Stimulated activated CD4-positive, alpha-beta T cell treated with anti-CD3 and anti-CD28 coated beads, Interleukin-1b, Interleukin-23, amount 100 ng/mL, for 24 hours (primary cell): ENCODE measurements at regions not wholly inside any gene's neighbourhood (a gene's known extent, or its start where the extent isn't known, plus 50 kb on each side); places are given as distances from the start of the nearest gene placed in this dataset.
A peak's percentile ranks its signal among the peaks of the same experiment; 100 is the strongest.

Experiments used
- DNase-seq, 4 experiments: peaks; one replicate each; pipeline ENCODE4 v3.0.0-alpha.2; 2020; ENCODE audit warnings: low read depth in 4 of 4, low spot score in 1 of 4

- DNase-seq = no peak
Observed at GRCh38 chr11:26225646-26226045, 106.3 kb upstream of the ANO3 start.

- DNase-seq = no peak
Observed at GRCh38 chr11:26227301-26227746, 104.6 kb upstream of the ANO3 start.

DNA sequence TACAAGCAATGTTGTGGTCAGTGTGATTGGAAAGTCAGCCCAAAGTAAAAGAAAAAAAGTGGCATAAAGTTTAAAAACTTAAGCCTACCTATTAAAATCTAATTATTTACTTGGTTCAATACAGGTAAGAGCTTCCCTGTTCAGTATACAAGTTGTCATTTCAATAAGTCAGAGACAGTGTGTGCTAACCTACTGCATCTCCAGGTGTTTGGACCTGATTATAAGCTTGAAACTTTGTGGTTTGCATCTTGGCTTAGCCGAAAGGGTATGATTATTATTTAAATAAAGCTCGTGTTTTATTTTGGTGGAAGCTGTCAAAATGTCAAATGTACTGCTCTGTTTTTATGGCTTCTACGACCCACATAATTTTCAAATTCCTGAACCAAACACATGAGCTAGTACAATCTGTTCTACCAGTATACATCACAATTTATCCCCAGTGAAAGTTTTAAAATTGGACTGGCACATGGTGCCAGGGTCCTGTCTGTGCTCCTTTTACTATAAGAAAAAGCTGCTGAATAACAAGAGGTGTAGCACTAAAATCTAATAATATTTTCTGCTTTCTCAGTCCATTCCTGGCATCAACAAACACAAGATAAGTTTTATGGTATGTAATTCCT lies 103.9 kb upstream of the ANO3 start:
- no peak for DNase-seq

- no peak for DNase-seq
Observed at GRCh38 chr11:26228778-26229177, 103.2 kb upstream of the ANO3 start.

DNA sequence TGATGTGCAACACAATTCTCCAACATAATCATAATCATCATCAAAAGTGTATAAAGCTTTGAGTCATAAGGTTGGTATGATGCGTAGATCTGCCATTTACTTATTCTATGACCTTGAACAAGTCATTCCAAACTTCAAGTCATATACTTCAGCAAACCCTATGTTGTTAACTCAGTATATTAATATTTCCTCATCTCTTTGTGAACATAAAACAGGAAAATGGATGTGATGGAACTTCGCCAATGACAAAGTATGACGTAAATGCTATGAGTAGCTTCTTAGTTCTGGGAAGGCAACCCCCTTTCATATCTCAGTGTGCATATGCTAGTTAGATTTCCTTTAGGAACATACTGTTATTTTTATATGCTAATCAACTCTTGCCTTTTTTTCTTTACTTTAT lies 102.7 kb upstream of the ANO3 start:
- DNase-seq = no peak

GRCh38 chr11:26229981-26230380 lies 101.9 kb upstream of the ANO3 start:
- DNase-seq = no peak

DNA sequence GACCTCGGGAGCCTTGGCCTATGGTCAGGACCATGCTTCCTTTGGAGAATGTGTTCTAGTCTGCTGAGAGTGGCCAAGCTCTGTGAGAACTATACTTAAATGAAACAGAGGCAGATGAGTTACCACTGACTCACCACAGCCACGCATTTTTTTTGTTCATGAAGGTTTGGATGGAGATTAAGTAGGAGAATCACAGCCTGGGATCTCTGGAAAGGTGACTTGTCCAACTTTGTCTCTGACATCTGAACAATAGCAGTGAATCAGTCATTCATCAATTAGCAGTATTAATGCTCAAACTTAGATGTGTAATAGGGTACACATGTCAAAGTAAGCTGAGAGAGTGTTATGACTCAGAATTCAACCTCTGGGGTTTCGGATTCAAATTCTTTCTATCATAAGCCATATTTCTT lies 100.7 kb upstream of the ANO3 start:
- no peak for DNase-seq

DNA sequence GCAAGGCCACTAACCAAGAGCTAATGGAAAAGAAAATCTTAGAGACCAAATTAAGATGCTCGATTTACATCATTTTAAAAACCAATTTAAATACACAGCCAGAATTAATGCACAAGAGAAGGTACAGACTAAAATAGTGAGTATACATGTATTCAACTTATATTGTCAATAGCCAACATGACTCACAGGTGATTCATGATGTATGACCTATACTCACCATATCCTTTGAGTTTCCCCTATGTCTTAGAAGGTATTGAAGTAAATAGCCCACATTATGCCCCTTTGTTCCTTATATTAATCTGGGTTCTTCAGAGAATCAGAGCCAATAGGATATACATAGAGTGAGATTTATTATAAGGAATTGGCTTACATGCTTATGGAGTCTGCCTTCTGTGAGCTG lies 97.5 kb upstream of the ANO3 start:
- DNase-seq = no peak

GRCh38 chr11:26243426-26243825 lies 88.5 kb upstream of the ANO3 start:
- no peak for DNase-seq

DNA sequence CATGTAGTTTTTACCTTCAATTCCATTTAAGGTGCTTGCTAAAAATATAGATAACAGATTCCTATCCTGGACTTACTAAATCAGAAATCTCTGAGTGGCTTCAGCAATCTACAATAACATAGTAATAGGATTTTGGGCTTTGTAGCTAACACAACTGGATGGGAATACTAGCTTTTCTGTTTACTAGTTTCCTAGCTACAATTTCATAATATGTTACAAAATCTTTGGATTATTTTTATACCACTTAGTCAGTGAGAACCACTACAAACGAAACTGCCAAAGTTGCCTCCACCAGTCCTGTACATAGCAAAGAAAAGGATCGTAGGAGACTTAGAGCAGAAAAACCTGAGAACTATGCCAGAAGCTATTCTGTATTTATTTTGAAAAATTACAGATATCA lies 87.7 kb upstream of the ANO3 start:
- no peak for DNase-seq

DNA sequence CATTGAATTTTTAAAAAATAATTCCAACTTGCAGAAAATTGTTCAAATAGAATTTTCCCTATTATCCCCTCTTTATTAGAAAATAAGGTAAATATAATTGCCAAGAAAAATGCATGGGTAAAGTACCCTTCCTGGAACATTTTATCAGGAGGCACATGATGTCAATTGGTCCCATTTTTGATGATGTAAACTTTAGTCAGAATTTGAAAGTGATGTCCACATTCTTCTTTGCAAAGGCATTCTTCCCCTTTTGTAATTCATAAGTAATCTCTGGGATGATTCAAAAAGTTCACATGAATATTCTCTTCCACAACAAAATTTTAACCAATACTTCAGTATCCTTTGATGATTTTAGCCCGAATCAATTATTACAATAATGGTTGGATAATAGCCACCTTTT lies 86.9 kb upstream of the ANO3 start:
- no peak for DNase-seq

DNA sequence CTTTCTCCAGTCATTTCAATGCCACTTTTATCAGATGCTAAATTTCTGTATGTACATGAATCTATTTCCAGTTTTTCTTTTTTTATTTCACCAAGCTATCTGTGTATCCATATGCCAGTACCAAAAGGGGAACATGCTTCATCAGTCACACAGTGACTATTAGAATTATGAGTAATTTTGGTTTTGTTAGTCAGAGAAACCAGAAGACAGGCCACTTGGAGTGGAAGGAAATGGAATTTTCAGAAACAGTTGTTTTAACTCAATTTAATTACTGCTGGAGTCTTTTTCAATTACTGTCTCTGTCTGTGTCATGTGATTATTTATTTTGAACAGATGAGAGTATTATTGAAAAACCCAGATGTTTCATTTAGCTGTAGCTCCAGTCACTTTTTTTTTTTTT lies 84.6 kb upstream of the ANO3 start:
- no peak for DNase-seq

DNA sequence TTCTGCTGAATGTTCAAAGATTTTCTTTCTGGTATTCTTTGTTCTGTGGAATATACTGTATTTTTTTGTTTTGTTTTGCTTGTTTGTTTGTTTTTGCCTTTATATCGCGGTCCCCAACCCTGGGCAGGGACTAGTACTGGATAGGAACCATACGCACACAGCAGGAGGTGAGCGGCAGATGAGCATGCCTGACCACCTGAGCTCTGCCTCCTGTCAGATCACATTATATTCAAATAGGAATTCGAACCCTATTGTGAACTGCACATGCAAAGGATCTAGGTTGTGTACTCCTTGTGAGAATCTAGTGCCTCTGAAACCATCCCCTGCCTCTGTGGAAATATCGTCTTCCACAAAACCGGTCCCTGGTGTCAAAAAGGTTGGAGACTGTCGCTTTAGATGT lies 83.3 kb upstream of the ANO3 start:
- no peak for DNase-seq

DNA sequence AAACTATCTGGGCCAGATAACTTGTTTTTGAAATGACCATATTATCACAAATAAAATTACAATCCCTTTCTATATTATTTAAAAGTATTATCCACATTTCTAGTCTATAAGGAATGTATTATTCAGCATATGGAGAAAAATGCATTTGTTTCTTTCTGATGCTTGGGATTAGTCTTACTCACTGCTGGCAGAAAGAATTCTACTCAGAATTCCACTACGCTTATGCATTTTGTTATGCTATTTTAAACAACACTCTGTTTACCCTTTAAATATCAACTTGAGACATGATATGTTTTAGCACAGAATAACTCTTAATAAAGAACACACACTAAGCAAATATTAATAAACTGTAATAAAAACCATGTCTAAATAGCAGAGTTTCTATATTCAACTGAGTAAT lies 77.6 kb upstream of the ANO3 start:
- DNase-seq = no peak

DNA sequence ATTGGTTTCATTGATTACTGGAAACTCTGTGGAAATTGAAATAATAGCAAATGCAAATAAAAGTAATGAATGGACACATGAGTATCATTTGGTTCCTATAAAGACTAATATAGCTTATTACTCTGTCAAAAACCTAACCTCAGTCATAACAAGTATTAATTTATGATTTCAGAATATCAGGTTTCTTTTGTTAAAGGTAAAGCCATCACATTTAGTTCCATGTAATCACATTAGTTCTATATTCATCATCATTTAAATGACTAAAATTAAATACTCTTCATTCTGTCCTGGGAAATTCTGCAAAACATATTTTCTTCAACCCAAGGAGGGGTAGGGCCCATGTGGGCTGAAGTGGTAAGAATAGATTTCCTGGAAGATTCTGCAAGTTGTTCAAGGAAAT lies 68.2 kb upstream of the ANO3 start:
- no peak for DNase-seq

GRCh38 chr11:26264266-26264665 lies 67.7 kb upstream of the ANO3 start:
- DNase-seq = no peak

DNA sequence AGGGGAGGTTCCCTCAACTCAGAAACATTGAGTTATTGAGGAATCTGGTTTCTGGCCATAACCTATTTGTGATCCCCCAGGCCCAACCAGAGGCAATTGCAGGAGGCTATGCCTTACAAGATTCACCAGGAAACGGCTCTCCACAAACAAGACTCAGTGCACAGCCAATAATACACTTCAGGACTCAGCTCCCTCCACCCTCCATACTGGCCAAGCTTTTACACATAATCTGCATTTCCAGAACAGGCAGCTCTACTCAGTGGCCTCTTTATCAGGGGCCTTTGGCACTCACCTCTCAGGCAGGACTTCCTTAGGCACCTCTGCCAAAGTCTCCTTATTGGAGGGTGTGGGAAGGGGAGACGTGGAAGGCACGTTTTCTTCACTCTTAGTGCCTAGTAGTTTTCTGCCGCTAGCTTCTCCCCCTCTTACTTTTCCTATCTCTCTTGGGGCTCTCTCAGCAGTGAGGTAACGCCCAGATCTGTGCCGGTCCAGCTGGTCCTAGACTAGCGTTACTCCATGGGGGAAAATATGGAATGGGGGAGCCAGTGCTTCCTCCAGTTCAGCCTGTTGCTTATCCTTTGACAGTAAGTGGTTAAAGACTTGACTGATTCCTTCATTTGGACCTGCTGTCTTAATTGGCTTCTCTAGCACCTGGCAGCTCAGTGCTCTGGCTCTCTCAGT lies 62.8 kb upstream of the ANO3 start:
- DNase-seq = no peak

GRCh38 chr11:26271666-26272065 lies 60.3 kb upstream of the ANO3 start:
- DNase-seq = no peak

DNA sequence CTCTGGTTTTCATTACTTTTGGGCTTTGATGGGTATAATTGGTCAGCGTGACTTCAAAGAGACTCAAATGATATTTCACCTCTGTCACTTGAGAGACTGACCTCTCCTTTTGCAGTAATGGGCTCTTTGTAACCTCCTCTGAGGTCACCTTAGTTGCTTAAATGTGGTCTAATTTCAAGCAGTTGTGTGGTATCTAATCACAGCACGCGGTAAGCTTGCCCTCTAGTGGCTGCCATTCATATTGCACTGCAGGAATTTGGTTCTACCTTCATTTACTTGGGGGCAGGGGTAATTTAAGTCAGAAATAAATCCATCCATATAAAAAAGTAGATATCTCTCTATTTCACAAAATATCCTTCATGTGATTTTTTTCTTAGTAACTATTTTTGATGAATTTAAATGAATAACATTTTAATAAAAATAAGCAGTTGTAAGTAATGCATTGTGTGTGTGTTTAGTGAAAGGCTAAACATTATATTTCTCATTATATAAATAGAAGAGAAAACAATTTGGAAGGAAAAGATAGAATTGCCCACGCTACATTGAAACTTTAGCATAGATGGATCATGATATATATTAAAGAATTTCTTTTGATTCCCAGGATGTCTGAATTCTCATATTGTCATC lies 55.0 kb upstream of the ANO3 start:
- peak in 3 of 4 experiments; percentile 2 to 16 (median 8) for DNase-seq

GRCh38 chr11:26278354-26278753 lies 53.6 kb upstream of the ANO3 start:
- DNase-seq = no peak
